AG09309 (cell line): ENCODE measurements at regions not wholly inside any gene's neighbourhood (a gene's known extent, or its start where the extent isn't known, plus 50 kb on each side); places are given as distances from the start of the nearest gene placed in this dataset.

Experiments used
- DNase-seq: peaks from one replicate; pipeline ENCODE4 v3.0.0-alpha.2; 2010; ENCODE audit warnings: low read depth
- H3K4me3 ChIP-seq: 2 replicates; pipeline ENCODE4 v1.5.1; 2011; ENCODE audit warnings: mild to moderate bottlenecking, low read depth, low read length, moderate library complexity; ENCODE audit not compliant: control insufficient read depth
- TF ChIP-seq, protein P1 (sequence below): IDR thresholded peaks from 2 replicates; pipeline ENCODE4 v1.5.1; 2011; ENCODE audit warnings: mild to moderate bottlenecking, low read depth, low read length, inconsistent platforms; ENCODE audit not compliant: insufficient read depth, control insufficient read depth; ENCODE audit errors: missing control alignments

DNA sequence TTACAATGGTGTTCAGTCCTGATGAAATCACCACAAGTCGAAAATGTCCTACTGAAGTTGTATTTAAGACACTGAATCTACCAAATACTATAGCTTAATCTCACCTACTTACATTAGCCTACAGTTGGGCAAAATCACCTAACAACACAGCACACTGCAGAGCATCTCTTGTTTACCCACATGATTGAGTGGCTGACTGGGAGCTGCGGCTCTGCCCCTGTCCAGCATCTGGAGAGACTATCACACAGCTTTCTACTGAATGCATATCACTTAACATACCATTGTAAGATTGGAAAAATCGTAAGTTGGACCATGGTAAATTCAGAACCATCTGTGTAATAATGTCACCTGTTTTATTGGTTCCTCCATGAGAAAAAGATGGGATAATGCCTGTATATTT is 1083.2 kb upstream of the PCDH7 start:
- H3K4me3 ChIP-seq, result no peak overlapping the region
- TF ChIP-seq, protein P1, sequence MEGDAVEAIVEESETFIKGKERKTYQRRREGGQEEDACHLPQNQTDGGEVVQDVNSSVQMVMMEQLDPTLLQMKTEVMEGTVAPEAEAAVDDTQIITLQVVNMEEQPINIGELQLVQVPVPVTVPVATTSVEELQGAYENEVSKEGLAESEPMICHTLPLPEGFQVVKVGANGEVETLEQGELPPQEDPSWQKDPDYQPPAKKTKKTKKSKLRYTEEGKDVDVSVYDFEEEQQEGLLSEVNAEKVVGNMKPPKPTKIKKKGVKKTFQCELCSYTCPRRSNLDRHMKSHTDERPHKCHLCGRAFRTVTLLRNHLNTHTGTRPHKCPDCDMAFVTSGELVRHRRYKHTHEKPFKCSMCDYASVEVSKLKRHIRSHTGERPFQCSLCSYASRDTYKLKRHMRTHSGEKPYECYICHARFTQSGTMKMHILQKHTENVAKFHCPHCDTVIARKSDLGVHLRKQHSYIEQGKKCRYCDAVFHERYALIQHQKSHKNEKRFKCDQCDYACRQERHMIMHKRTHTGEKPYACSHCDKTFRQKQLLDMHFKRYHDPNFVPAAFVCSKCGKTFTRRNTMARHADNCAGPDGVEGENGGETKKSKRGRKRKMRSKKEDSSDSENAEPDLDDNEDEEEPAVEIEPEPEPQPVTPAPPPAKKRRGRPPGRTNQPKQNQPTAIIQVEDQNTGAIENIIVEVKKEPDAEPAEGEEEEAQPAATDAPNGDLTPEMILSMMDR, result no peak
- no peak for DNase-seq

GRCh38 chr4:29653221-29653620 is 1066.9 kb upstream of the PCDH7 start:
- DNase-seq, result no peak
- TF ChIP-seq, protein P1, result no peak
- no peak overlapping the region for H3K4me3 ChIP-seq

DNA sequence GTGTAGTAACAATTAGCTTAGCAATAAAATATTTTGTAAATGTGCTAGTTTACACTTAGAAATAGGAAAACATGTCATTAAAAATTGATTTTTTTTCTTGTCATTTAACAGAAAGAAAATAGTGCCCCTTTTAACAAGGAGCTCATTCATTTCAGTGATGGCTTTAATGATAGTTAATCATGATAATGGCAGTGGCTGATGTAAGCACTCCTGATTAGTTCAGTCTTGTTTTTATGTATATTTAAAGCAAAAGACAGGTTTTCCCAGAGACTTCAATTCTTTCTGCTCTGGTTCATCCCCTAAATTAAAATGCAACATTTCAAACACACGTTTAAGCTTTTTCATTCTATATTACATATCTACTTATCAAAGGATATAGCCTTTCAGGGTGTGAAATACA is 1039.5 kb upstream of the PCDH7 start:
- TF ChIP-seq, protein P1, result no peak
- no peak for DNase-seq

DNA sequence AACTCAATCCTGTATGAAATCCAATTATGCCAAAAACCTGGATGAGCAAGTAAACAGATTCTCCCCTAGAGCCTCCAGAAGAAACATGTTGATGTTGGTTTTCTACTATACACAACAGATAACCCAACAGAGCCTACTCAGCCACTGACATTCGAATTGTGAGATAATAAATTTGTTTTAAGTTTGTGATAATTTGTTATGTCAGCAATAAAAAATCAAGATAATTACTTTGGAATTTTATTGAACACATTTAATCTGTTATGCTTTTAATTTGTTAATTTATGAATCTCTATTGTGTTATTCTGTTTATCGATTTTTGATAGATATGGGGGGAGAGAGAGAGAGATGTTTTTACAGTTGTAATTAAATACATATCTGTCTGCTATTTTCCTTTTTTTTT is 1016.1 kb upstream of the PCDH7 start:
- TF ChIP-seq, protein P1, result no peak
- no peak for DNase-seq

More for the DNA sequence above, 1039.5 kb upstream of the PCDH7 start:
- no peak overlapping the region for H3K4me3 ChIP-seq

GRCh38 chr4:29708473-29708872 is 1011.7 kb upstream of the PCDH7 start:
- peak; percentile 41 for DNase-seq

More for the DNA sequence above, 1016.1 kb upstream of the PCDH7 start:
- no peak overlapping the region for H3K4me3 ChIP-seq

DNA sequence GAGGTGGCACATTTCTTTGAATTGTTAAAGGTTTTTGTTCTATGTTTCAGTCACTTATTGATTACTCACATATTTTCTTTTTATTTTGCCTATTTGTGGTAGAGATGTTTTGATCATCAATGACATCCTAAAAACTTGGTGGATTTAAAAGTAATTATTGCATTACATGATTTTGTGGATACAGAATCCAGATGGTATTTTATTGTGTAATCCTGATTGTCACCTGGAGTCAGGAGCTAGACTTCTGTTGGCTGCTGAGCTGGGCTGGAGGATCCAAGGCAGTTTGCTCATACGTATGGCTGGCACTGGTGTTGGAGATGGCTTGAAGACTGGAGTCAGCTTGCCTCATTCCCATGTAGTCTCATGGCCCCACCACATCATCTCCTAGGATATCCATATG is 1009.6 kb upstream of the PCDH7 start:
- no peak overlapping the region for H3K4me3 ChIP-seq
- TF ChIP-seq, protein P1, result no peak
- DNase-seq, result no peak

More at GRCh38 chr4:29708473-29708872, 1011.7 kb upstream of the PCDH7 start:
- TF ChIP-seq, protein P1, result no peak
- H3K4me3 ChIP-seq, result no peak overlapping the region

- TF ChIP-seq, protein P1, result no peak
- DNase-seq, result no peak
- H3K4me3 ChIP-seq, result no peak overlapping the region
Measured at GRCh38 chr4:29711226-29711625, 1008.9 kb upstream of the PCDH7 start.
